ENCODE measurements at regions not wholly inside any gene's neighbourhood (a gene's known extent, or its start where the extent isn't known, plus 50 kb on each side); places are given as distances from the start of the nearest gene placed in this dataset.

GRCh38 chr22:27399161-27399560 lies 402.4 kb downstream of the MN1 start:
- Histone ChIP-seq H3K23ac (ENCODE audit: low read length) (no peak overlapping the region), H3K4me2 (ENCODE audit: low read length) (no peak overlapping the region), H3K4me1 (ENCODE audit: control insufficient read depth, low read depth, low read length) (no peaks in the 10 kb centered on the region), H2BK15ac (replicated peaks; ENCODE audit: low read depth) (no peak overlapping the region), H2AK5ac (ENCODE audit: low read length) (no peak overlapping the region), H4K8ac (ENCODE audit: low read depth, low read length) (no peak overlapping the region), H2BK5ac (ENCODE audit: low read length) (no peak overlapping the region), H3K4ac (ENCODE audit: low read depth, low read length) (no peak overlapping the region), H3K9ac (ENCODE audit: low read length) (no peak overlapping the region), H3K36me3 (ENCODE audit: control insufficient read depth, insufficient read depth, low read length) (no peaks in the 10 kb centered on the region), H3K27ac (ENCODE audit: low read depth, low read length) (no peak overlapping the region), H3K27me3 (ENCODE audit: insufficient read depth, low read length, poor library complexity) (no peaks in the 10 kb centered on the region), H3K4me3 (ENCODE audit: low read length) (no peak overlapping the region), H3K56ac (ENCODE audit: low read length) (no peak overlapping the region), H3K79me2 (ENCODE audit: control insufficient read depth, insufficient read depth, low read length) (no peaks in the 10 kb centered on the region), H3K79me1 (ENCODE audit: low read length) (no peaks in the 10 kb centered on the region), H2BK120ac (ENCODE audit: low read depth, low read length) (no peak overlapping the region), H3K18ac (ENCODE audit: low read length) (no peak overlapping the region), H4K5ac (ENCODE audit: low read length) (no peak overlapping the region)
- no CpG with 5 or more reads among the region's 19 CpGs for WGBS (ENCODE audit: extremely low coverage, insufficient coverage, low lambda C conversion rate)
- DNase-seq: no peak

- no peak overlapping the region for H2BK120ac ChIP-seq (ENCODE audit: low read depth, low read length)
- no peak overlapping the region for H3K9ac ChIP-seq (ENCODE audit: low read length)
- no peak overlapping the region for H2BK5ac ChIP-seq (ENCODE audit: low read length)
- no peak overlapping the region for H2AK5ac ChIP-seq (ENCODE audit: low read length)
- H3K36me3 ChIP-seq (ENCODE audit: control insufficient read depth, insufficient read depth, low read length): no peaks in the 10 kb centered on the region
- H4K8ac ChIP-seq (ENCODE audit: low read depth, low read length): no peak overlapping the region
- no peaks in the 10 kb centered on the region for H3K4me1 ChIP-seq (ENCODE audit: control insufficient read depth, low read depth, low read length)
- no peak overlapping the region for H3K4me3 ChIP-seq (ENCODE audit: low read length)
- no peaks in the 10 kb centered on the region for H3K79me1 ChIP-seq (ENCODE audit: low read length)
- H4K5ac ChIP-seq (ENCODE audit: low read length): no peak overlapping the region
- no peak overlapping the region for H3K56ac ChIP-seq (ENCODE audit: low read length)
- no peak overlapping the region for H3K23ac ChIP-seq (ENCODE audit: low read length)
- H3K27ac ChIP-seq (ENCODE audit: low read depth, low read length): no peak overlapping the region
- H3K27me3 ChIP-seq (ENCODE audit: insufficient read depth, low read length, poor library complexity): no peaks in the 10 kb centered on the region
- WGBS (ENCODE audit: extremely low coverage, insufficient coverage, low lambda C conversion rate): no CpG with 5 or more reads among the region's 1 CpG
- no peak overlapping the region for H3K4ac ChIP-seq (ENCODE audit: low read depth, low read length)
- DNase-seq: no peak
- H3K18ac ChIP-seq (ENCODE audit: low read length): no peak overlapping the region
- H3K4me2 ChIP-seq (ENCODE audit: low read length): no peak overlapping the region
- no peak overlapping the region for H2BK15ac ChIP-seq (replicated peaks; ENCODE audit: low read depth)
- H3K79me2 ChIP-seq (ENCODE audit: control insufficient read depth, insufficient read depth, low read length): no peaks in the 10 kb centered on the region
Measured at GRCh38 chr22:27400811-27401210, 400.7 kb downstream of the MN1 start.

- H2BK5ac ChIP-seq (ENCODE audit: low read length): no peak overlapping the region
- no peaks in the 10 kb centered on the region for H3K79me2 ChIP-seq (ENCODE audit: control insufficient read depth, insufficient read depth, low read length)
- H3K9ac ChIP-seq (ENCODE audit: low read length): no peak overlapping the region
- no peaks in the 10 kb centered on the region for H3K36me3 ChIP-seq (ENCODE audit: control insufficient read depth, insufficient read depth, low read length)
- no peak overlapping the region for H4K8ac ChIP-seq (ENCODE audit: low read depth, low read length)
- no peak overlapping the region for H3K56ac ChIP-seq (ENCODE audit: low read length)
- H3K23ac ChIP-seq (ENCODE audit: low read length): no peak overlapping the region
- no peak overlapping the region for H2AK5ac ChIP-seq (ENCODE audit: low read length)
- DNase-seq: no peak
- no peak overlapping the region for H3K27ac ChIP-seq (ENCODE audit: low read depth, low read length)
- H3K79me1 ChIP-seq (ENCODE audit: low read length): no peaks in the 10 kb centered on the region
- no peak overlapping the region for H3K4me3 ChIP-seq (ENCODE audit: low read length)
- no peak overlapping the region for H2BK15ac ChIP-seq (replicated peaks; ENCODE audit: low read depth)
- H3K18ac ChIP-seq (ENCODE audit: low read length): no peak overlapping the region
- H3K4me2 ChIP-seq (ENCODE audit: low read length): no peak overlapping the region
- no peaks in the 10 kb centered on the region for H3K27me3 ChIP-seq (ENCODE audit: insufficient read depth, low read length, poor library complexity)
- H3K4me1 ChIP-seq (ENCODE audit: control insufficient read depth, low read depth, low read length): no peaks in the 10 kb centered on the region
- H2BK120ac ChIP-seq (ENCODE audit: low read depth, low read length): no peak overlapping the region
- H3K4ac ChIP-seq (ENCODE audit: low read depth, low read length): no peak overlapping the region
- no CpG with 5 or more reads among the region's 3 CpGs for WGBS (ENCODE audit: extremely low coverage, insufficient coverage, low lambda C conversion rate)
- no peak overlapping the region for H4K5ac ChIP-seq (ENCODE audit: low read length)
Measured at GRCh38 chr22:27401321-27401720, 400.2 kb downstream of the MN1 start.

GRCh38 chr22:27404441-27404840 lies 397.1 kb downstream of the MN1 start:
- no peak for DNase-seq
- Histone ChIP-seq H4K8ac (ENCODE audit: low read depth, low read length) (no peak overlapping the region), H3K18ac (ENCODE audit: low read length) (no peak overlapping the region), H3K9ac (ENCODE audit: low read length) (no peak overlapping the region), H3K4me1 (ENCODE audit: control insufficient read depth, low read depth, low read length) (no peaks in the 10 kb centered on the region), H3K36me3 (ENCODE audit: control insufficient read depth, insufficient read depth, low read length) (no peaks in the 10 kb centered on the region), H3K4me3 (ENCODE audit: low read length) (no peak overlapping the region), H3K23ac (ENCODE audit: low read length) (no peak overlapping the region), H3K56ac (ENCODE audit: low read length) (no peak overlapping the region), H3K4ac (ENCODE audit: low read depth, low read length) (no peak overlapping the region), H3K79me1 (ENCODE audit: low read length) (no peaks in the 10 kb centered on the region), H3K4me2 (ENCODE audit: low read length) (no peak overlapping the region), H2BK5ac (ENCODE audit: low read length) (no peak overlapping the region), H2AK5ac (ENCODE audit: low read length) (no peak overlapping the region), H2BK120ac (ENCODE audit: low read depth, low read length) (no peak overlapping the region), H3K79me2 (ENCODE audit: control insufficient read depth, insufficient read depth, low read length) (no peaks in the 10 kb centered on the region), H4K5ac (ENCODE audit: low read length) (no peak overlapping the region), H2BK15ac (replicated peaks; ENCODE audit: low read depth) (no peak overlapping the region), H3K27ac (ENCODE audit: low read depth, low read length) (no peak overlapping the region), H3K27me3 (ENCODE audit: insufficient read depth, low read length, poor library complexity) (no peaks in the 10 kb centered on the region)
- WGBS (ENCODE audit: extremely low coverage, insufficient coverage, low lambda C conversion rate): no CpG with 5 or more reads among the region's 5 CpGs

GRCh38 chr22:27405672-27406388 lies 395.7 kb downstream of the MN1 start:
- no peak overlapping the region for H4K8ac ChIP-seq (ENCODE audit: low read depth, low read length)
- no peaks in the 10 kb centered on the region for H3K79me1 ChIP-seq (ENCODE audit: low read length)
- H3K79me2 ChIP-seq (ENCODE audit: control insufficient read depth, insufficient read depth, low read length): no peaks in the 10 kb centered on the region
- no CpG with 5 or more reads among the region's 10 CpGs for WGBS (ENCODE audit: extremely low coverage, insufficient coverage, low lambda C conversion rate)
- H2BK15ac ChIP-seq (replicated peaks; ENCODE audit: low read depth): no peak overlapping the region
- peak; percentile 67 for DNase-seq
- H3K36me3 ChIP-seq (ENCODE audit: control insufficient read depth, insufficient read depth, low read length): no peaks in the 10 kb centered on the region
- H3K4ac ChIP-seq (ENCODE audit: low read depth, low read length): no peak overlapping the region
- no peak overlapping the region for H2AK5ac ChIP-seq (ENCODE audit: low read length)
- no peak overlapping the region for H3K23ac ChIP-seq (ENCODE audit: low read length)
- no peak overlapping the region for H3K27ac ChIP-seq (ENCODE audit: low read depth, low read length)
- H3K56ac ChIP-seq (ENCODE audit: low read length): no peak overlapping the region
- no peaks in the 10 kb centered on the region for H3K27me3 ChIP-seq (ENCODE audit: insufficient read depth, low read length, poor library complexity)
- no peak overlapping the region for H2BK5ac ChIP-seq (ENCODE audit: low read length)
- H3K4me1 ChIP-seq (ENCODE audit: control insufficient read depth, low read depth, low read length): no peaks in the 10 kb centered on the region
- H3K9ac ChIP-seq (ENCODE audit: low read length): no peak overlapping the region
- no peak overlapping the region for H4K5ac ChIP-seq (ENCODE audit: low read length)
- no peak overlapping the region for H3K4me3 ChIP-seq (ENCODE audit: low read length)
- no peak overlapping the region for H3K4me2 ChIP-seq (ENCODE audit: low read length)
- no peak overlapping the region for H2BK120ac ChIP-seq (ENCODE audit: low read depth, low read length)
- no peak overlapping the region for H3K18ac ChIP-seq (ENCODE audit: low read length)

- H3K79me1 ChIP-seq (ENCODE audit: low read length): no peaks in the 10 kb centered on the region
- H3K79me2 ChIP-seq (ENCODE audit: control insufficient read depth, insufficient read depth, low read length): no peaks in the 10 kb centered on the region
- no CpG with 5 or more reads among the region's 2 CpGs for WGBS (ENCODE audit: extremely low coverage, insufficient coverage, low lambda C conversion rate)
- no peak overlapping the region for H3K56ac ChIP-seq (ENCODE audit: low read length)
- no peak overlapping the region for H3K27ac ChIP-seq (ENCODE audit: low read depth, low read length)
- H3K18ac ChIP-seq (ENCODE audit: low read length): no peak overlapping the region
- no peak overlapping the region for H2BK120ac ChIP-seq (ENCODE audit: low read depth, low read length)
- H3K4ac ChIP-seq (ENCODE audit: low read depth, low read length): no peak overlapping the region
- H3K4me1 ChIP-seq (ENCODE audit: control insufficient read depth, low read depth, low read length): no peaks in the 10 kb centered on the region
- no peak overlapping the region for H3K9ac ChIP-seq (ENCODE audit: low read length)
- H3K23ac ChIP-seq (ENCODE audit: low read length): no peak overlapping the region
- H2BK15ac ChIP-seq (replicated peaks; ENCODE audit: low read depth): no peak overlapping the region
- H4K5ac ChIP-seq (ENCODE audit: low read length): no peak overlapping the region
- no peak overlapping the region for H4K8ac ChIP-seq (ENCODE audit: low read depth, low read length)
- H3K27me3 ChIP-seq (ENCODE audit: insufficient read depth, low read length, poor library complexity): no peaks in the 10 kb centered on the region
- peak overlapping the region; percentile 26 for H2BK5ac ChIP-seq (ENCODE audit: low read length)
- no peak overlapping the region for H3K4me3 ChIP-seq (ENCODE audit: low read length)
- H3K36me3 ChIP-seq (ENCODE audit: control insufficient read depth, insufficient read depth, low read length): no peaks in the 10 kb centered on the region
- no peak for DNase-seq
- H3K4me2 ChIP-seq (ENCODE audit: low read length): no peak overlapping the region
- H2AK5ac ChIP-seq (ENCODE audit: low read length): no peak overlapping the region
Measured at GRCh38 chr22:27406389-27406861, 395.1 kb downstream of the MN1 start.

Measured in mesendoderm (in vitro differentiated cells).